HK-2 (cell line): ENCODE measurements at regions not wholly inside any gene's neighbourhood (a gene's known extent, or its start where the extent isn't known, plus 50 kb on each side); places are given as distances from the start of the nearest gene placed in this dataset.
"Not testable (repeated sequence)": the region's sequence is repeated elsewhere in the genome, so short reads cannot be mapped to it uniquely, and the experiment has no call there.

Source experiments
- DNase-seq: peaks from one replicate; pipeline ENCODE4 v3.0.0-alpha.2; 2018; ENCODE audit not compliant: unreplicated experiment

- not testable (repeated sequence) for DNase-seq
These were observed 135.6 kb downstream of the TRIM43 start for GRCh38 chr2:95727420-95727819.

- peak; percentile 66 for DNase-seq
These were observed 137.2 kb downstream of the TRIM43 start for GRCh38 chr2:95728878-95729596.

DNA sequence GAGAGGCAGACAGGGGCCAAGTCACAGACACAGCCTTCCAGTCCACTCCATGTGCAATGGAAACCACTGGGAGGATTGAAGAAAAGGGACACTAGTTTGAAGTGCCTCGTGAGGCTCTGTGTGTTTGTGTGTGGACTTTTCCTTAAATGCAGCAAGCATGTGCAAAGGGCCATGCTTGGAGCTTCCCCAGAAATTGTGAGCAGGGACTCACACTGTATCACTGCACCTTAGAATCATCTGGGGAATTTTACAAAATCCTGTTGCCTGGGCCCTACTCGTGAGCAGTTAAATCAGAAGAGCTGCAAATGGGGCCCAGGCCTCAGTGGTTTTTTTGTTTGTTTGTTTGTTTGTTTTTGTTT lies 137.8 kb downstream of the TRIM43 start:
- no peak for DNase-seq

DNA sequence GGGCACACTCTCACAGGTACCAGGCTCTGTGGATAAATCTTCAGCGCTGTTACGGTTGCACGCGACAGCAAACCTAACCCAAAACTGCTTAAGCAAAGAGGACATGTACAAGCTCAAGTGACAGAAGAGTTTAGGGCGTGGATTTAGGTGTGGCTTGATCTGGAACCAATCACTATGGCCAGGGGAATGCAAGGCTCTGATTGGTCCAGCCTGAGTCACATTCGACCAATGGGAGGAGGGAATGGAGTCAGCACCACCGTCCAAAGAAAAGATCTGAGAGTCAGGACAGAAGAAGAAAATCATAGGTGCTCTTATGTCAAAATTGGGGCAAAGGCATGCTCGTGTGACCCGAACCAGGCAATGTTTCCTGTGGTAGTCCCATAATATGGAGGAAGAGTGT lies 139.0 kb downstream of the TRIM43 start:
- no peak for DNase-seq

GRCh38 chr2:95734976-95735890 lies 143.4 kb downstream of the TRIM43 start:
- no peak for DNase-seq

GRCh38 chr2:95738301-95738700 lies 146.5 kb downstream of the TRIM43 start:
- DNase-seq = no peak

DNA sequence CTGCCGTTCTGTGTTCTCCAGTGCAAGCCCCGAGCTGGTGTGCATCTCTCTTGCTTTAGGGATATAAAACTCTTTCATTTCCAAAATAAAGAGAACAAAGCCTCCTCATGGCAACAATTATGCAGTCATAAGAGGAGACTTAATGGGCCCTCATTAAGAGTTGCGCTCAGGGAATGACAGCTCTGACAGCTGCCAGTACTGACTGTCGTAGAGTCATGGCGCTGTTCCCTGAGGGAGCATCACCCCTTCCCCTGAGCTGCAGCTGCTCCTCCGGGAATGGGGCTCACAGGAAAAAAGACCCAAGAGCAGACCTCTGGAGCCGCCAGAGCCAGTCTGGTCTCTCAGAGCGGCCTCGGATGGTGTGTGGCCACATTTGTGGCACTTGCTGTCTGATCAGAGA lies 160.3 kb downstream of the TRIM43 start:
- not testable (repeated sequence) for DNase-seq

- not testable (repeated sequence) for DNase-seq
These were observed 162.0 kb downstream of the TRIM43 start for GRCh38 chr2:95753812-95754211.

- DNase-seq = not testable (repeated sequence)
These were observed 162.4 kb downstream of the TRIM43 start for GRCh38 chr2:95754213-95754612.

- DNase-seq = not testable (repeated sequence)
These were observed 163.2 kb downstream of the TRIM43 start for GRCh38 chr2:95754819-95755563.

DNA sequence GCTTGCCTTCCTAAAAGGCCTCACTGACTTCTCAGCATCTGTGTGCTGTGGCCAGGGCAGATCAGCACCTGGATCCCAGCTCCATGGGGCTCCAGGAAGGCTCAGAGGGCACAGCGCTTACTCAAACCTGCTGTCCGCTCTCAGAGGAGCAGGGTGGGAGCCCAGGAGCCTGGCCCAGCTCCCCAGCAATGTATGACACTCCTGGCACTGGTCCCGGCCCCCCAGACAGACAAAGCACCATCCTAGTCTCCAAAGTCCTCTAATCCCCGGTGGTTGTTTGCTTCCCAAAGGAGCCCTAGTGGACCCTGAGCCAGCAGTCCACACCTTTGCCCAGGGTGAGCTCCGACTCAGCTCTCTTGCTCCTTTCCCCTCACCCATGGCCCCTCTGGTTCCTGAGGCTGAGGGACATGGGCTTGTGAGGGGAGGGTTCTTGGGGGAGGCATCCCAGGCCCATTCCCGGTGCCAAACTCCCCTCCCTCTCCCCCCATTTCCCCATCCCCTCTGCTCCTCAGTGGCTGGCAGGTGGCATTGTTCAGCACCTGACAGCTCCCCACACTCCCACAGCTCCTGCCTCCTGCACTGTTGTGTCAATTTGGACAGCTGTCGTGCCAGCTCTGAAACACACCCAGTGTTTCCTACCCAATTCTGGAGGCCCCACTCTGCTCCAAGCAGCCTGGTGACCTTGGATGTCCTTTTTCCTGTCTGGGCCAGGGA lies 164.3 kb downstream of the TRIM43 start:
- DNase-seq = not testable (repeated sequence)

DNA sequence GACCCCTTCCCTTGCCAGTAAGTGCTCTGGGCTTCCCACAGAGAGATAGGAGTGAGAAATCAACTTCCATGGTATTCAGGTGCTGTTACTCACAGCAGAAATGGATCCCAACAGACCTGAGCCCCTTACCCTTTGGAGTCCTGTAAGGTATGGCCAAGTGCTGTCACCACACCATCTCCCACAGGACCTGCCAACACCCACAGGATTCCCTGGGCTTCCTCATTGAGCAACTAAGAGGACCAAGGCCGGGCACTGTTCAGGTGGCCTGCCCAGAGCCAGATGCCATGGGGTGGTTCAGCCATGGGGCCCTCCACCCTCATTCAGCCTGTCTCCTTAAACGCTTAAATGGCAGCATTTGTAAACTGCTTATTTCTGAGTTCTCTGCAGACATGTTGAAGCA lies 166.2 kb downstream of the TRIM43 start:
- DNase-seq = no peak

GRCh38 chr2:95759481-95760246 lies 167.9 kb downstream of the TRIM43 start:
- DNase-seq = no peak

- DNase-seq = peak; percentile 78
These were observed 169.2 kb downstream of the TRIM43 start for GRCh38 chr2:95760806-95761525.

DNA sequence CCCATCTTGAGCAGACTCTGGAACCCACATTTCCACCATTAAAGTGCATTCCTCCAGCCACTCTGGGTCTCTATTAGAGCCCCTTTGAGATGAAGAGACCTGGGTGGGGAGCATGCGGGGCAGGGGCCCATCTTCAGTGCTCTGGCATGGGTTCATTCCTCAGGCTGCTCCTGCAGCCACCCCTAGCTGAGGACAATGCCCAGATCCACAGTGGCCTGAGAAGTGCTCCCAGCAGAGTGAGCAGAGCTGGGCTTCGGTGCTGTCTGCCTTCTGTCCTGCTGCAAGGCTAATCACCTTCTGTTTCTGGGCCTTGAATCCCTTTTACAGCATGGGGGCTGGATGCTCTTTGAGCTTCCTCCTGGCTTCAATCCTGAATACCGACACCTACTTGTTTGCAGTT lies 169.8 kb downstream of the TRIM43 start:
- no peak for DNase-seq

GRCh38 chr2:95762023-95763021 lies 170.5 kb downstream of the TRIM43 start:
- not testable (repeated sequence) for DNase-seq

- DNase-seq = not testable (repeated sequence)
These were observed 171.3 kb downstream of the TRIM43 start for GRCh38 chr2:95763074-95763473.

- DNase-seq = not testable (repeated sequence)
These were observed 173.2 kb downstream of the TRIM43 start for GRCh38 chr2:95764966-95765365.
